Thyroid gland (tissue), 4 donors: ENCODE measurements at regions not wholly inside any gene's neighbourhood (a gene's known extent, or its start where the extent isn't known, plus 50 kb on each side); places are given as distances from the start of the nearest gene placed in this dataset.

Experiments
- CTCF ChIP-seq, 6 experiments: fragments of 200-600 bp in 3 of 6; fragments of 450-650 bp in 3 of 6; sonication (generic) in 3 of 6; IDR thresholded peaks; one replicate each; pipeline ENCODE4 v1.5.1; 2016 to 2019; ENCODE audit warnings: antibody characterized with exemption in 6 of 6, mild to moderate bottlenecking in 2 of 6, inconsistent platforms in 1 of 6, moderate library complexity in 1 of 6
- POLR2A ChIP-seq, 2 donors: fragments of 450-650 bp; IDR thresholded peaks; one replicate each; pipeline ENCODE4 v1.6.1; 2017; ENCODE audit warnings: antibody characterized with exemption in 2 of 2, mild to moderate bottlenecking in 2 of 2, moderate library complexity in 1 of 2

GRCh38 chr3:25885544-25885943 lies 95.7 kb downstream of the OXSM start:
- TF ChIP-seq POLR2A (IDR thresholded peaks at IDR 0.05) (no peak), CTCF (IDR thresholded peaks at IDR 0.05) (no peak)
